GM18870 (cell line): ENCODE measurements at regions not wholly inside any gene's neighbourhood (a gene's known extent, or its start where the extent isn't known, plus 50 kb on each side); places are given as distances from the start of the nearest gene placed in this dataset.
"Not testable (repeated sequence)": the region's sequence is repeated elsewhere in the genome, so short reads cannot be mapped to it uniquely, and the experiment has no call there.

Experiments used
- ATAC-seq: cut with Tn5 transposase; IDR thresholded peaks from one replicate; pipeline ENCODE4 v1.9.1; 2021; ENCODE audit warnings: moderate library complexity; ENCODE audit not compliant: unreplicated experiment

- ATAC-seq, result no peak
These were observed 1225.3 kb downstream of the CDH11 start for GRCh38 chr16:63896383-63897109.

GRCh38 chr16:63890723-63891122 lies 1231.1 kb downstream of the CDH11 start:
- ATAC-seq, result no peak

GRCh38 chr16:63890081-63890480 lies 1231.8 kb downstream of the CDH11 start:
- no peak for ATAC-seq

GRCh38 chr16:63883091-63883490 lies 1238.8 kb downstream of the CDH11 start:
- ATAC-seq, result no peak

- ATAC-seq, result no peak
These were observed 1239.3 kb downstream of the CDH11 start for GRCh38 chr16:63882576-63882975.

GRCh38 chr16:63880948-63881347 lies 1240.9 kb downstream of the CDH11 start:
- ATAC-seq, result no peak

- no peak for ATAC-seq
These were observed 1244.5 kb downstream of the CDH11 start for GRCh38 chr16:63877401-63877800.

GRCh38 chr16:63876103-63876502 lies 1245.8 kb downstream of the CDH11 start:
- no peak for ATAC-seq

- ATAC-seq, result not testable (repeated sequence)
These were observed 1261.2 kb downstream of the CDH11 start for GRCh38 chr16:63860700-63861099.

- ATAC-seq, result no peak
These were observed 1265.3 kb downstream of the CDH11 start for GRCh38 chr16:63856537-63856936.

- ATAC-seq, result no peak
These were observed 1270.9 kb downstream of the CDH11 start for GRCh38 chr16:63850979-63851378.

GRCh38 chr16:63841271-63841670 lies 1280.6 kb downstream of the CDH11 start:
- no peak for ATAC-seq

GRCh38 chr16:63830061-63830460 lies 1291.8 kb downstream of the CDH11 start:
- no peak for ATAC-seq

GRCh38 chr16:63822818-63823217 lies 1299.0 kb downstream of the CDH11 start:
- ATAC-seq, result no peak

- ATAC-seq, result no peak
These were observed 1305.6 kb downstream of the CDH11 start for GRCh38 chr16:63816276-63816675.

GRCh38 chr16:63813862-63814261 lies 1308.0 kb downstream of the CDH11 start:
- ATAC-seq, result no peak

GRCh38 chr16:63808730-63809129 lies 1313.1 kb downstream of the CDH11 start:
- no peak for ATAC-seq

- no peak for ATAC-seq
These were observed 1314.9 kb downstream of the CDH11 start for GRCh38 chr16:63806794-63807506.

GRCh38 chr16:63804126-63804525 lies 1317.7 kb downstream of the CDH11 start:
- ATAC-seq, result no peak

GRCh38 chr16:63789603-63790002 lies 1332.3 kb downstream of the CDH11 start:
- ATAC-seq, result no peak

- no peak for ATAC-seq
These were observed 1334.8 kb downstream of the CDH11 start for GRCh38 chr16:63787014-63787413.

GRCh38 chr16:63785170-63785569 lies 1336.7 kb downstream of the CDH11 start:
- ATAC-seq, result no peak
